Occipital lobe (tissue), 1 donor: ENCODE measurements at regions not wholly inside any gene's neighbourhood (a gene's known extent, or its start where the extent isn't known, plus 50 kb on each side); places are given as distances from the start of the nearest gene placed in this dataset.
"Not testable (repeated sequence)": the region's sequence is repeated elsewhere in the genome, so short reads cannot be mapped to it uniquely, and the experiment has no call there.

Experiments used
- DNase-seq: peaks from one replicate; lab custom pipeline; 2025; lab: John Stamatoyannopoulos, UW

GRCh38 chr10:64394744-64395143 lies 873.5 kb downstream of the REEP3 start:
- no peak for DNase-seq

- no peak for DNase-seq
These were observed 875.0 kb downstream of the REEP3 start for GRCh38 chr10:64396105-64396708.

DNA sequence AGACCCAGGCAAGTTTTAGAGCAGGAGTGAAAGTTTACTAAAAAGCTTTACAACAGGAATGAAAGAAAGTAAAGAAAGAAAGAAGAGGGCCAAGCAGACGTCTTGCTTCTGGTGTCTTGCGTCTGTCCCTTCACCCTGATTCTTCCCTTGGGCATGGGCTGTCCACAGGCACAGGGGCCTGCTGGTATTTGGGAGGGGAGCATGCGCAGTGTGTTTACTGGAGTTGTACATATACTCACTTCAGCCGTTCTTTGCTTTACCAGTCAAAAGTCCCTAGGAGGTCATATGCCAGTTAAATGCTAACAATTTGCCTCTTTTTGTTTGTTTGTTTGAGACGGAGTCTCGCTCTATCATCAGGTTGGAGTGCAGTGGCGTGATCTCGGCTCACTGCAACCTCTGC lies 875.9 kb downstream of the REEP3 start:
- no peak for DNase-seq

DNA sequence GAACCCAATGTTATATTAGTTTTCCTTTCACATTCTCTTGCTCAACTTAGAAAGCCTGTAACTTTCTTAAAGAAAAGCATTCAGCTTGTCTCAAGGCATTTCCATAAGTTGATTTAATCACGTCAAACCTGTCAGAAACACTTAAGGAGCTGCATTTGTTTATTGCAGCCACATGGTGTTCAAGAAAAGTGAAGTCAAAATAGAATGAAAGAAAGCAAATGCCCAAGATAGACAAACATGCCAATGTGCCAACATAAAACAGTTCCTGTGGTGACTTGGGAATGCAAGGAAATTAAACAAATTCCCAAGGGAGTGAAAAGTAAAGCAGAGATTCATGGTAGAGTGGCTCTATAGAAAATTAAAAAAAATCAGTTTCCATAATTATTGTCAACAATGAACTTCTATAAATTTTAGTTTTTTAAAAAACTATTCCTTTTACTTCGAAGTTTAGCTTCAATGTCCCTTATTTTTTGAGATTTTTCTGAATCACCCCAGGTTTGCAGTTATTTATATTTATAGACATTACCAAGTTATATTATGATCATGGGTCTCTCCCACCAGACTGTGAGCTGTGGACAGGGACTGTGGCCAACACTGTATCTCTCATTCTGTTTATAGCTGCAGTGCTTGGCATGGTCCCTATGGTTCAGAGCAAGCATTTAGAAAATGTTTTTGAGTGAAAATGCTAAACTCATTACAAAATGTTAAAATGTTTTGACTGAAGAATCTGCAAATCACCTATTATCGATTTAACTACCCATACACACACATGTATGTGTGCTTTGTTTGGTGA lies 887.4 kb downstream of the REEP3 start:
- no peak for DNase-seq

DNA sequence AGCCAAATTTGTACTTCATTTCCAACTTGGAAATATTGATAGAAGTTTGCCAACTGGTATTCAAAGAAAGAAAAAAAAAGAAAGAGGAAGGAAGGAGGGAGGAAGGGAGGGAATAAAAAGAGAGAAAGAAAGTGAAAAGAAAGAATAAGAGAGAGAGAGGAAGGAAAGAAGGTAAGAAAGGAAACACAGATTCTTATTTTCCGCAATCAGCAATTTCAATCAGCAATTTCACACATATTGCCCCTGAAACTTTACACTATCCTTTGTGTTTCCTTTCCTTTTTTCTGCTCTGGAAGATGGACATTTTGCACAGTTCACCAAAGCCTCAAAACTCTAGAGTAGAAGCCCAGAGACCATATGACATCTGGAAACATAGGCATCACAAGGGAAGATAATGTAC lies 888.1 kb downstream of the REEP3 start:
- DNase-seq = no peak

DNA sequence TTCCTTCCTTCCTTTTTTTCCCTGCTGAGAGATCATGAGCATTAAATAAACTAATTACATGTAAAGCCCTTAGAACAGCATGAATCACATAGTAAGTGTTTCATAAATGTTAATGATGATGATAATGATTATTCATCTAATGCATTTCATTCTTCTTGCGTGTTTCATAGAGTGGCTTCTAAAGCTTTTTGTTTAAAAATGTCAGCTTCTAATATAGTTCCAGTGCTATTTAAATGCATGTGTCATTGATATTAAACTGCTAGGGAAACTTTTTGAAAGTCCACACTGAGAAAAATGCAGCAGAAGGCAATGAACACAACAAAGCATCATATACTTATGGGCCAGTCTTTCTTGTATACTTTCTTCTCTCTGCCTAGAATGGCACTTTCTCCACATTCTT lies 894.8 kb downstream of the REEP3 start:
- DNase-seq = no peak

DNA sequence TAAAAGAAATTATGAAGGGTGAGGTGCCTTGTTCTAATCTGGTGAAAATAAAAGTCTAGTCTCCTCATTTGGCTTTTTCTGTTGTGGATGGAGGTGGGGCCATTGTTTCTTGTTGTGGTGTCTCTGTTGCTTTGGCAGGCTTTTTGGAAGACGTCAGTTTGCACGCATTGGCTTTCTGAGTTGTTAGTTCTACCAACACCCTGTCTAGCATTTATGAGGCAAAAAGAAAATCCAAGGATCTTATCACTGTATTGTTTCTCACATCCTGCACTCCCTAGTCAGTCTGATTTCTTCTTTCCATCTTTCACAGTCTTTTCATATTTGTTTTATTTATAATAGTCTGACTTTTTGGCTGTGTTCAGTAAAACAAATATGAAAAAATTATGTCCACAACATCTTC lies 898.3 kb downstream of the REEP3 start:
- no peak for DNase-seq

DNA sequence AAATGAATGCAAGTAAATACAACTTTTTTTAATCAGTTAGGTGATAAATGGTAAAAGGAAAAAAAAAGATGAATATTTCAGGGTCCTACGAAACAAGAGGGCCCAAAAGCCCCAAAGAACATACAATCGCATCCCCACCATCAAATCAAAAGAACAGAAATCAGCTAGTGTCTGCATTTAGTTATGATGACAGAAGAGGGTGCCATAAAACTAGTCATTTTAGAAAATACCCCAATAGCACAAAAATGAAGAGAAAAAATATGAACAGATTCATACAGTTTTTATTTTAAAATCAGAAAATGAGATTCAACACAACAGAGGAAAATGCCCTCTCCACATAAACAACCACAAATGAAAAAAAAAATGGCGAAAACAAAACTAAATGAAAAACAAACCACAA lies 905.5 kb downstream of the REEP3 start:
- no peak for DNase-seq

DNA sequence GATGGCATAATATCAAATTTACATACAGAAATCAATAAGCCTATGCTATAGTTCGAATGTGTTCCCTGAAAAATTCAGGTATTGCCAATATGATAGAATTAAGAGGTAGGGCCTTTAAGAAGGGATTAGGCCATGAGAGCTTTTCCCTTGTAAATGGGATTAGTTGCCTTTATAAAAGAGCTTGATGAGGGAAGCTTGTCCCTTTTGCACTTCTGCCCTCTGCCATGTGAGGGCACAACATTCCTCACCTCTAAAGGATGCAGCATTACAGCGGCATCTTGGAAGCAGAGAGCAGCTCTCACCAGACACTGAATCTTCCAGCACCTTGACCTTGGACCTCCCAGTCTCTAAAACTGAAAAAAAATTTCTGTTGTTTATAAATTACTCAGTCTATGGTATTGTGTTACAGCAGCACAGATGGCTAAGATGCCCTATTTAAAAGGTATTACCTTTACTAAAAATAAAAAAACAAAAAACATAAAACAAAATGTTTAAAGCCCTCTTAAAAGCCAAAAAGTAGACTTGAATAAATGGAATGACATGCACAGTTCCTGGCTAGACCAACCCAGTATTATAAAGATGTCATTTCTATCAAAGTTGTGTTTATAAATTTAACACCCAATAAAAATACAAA lies 909.6 kb downstream of the REEP3 start:
- no peak for DNase-seq

- DNase-seq = not testable (repeated sequence)
These were observed 920.7 kb downstream of the REEP3 start for GRCh38 chr10:64441872-64442271.

GRCh38 chr10:64444163-64444562 lies 923.0 kb downstream of the REEP3 start:
- DNase-seq = no peak

DNA sequence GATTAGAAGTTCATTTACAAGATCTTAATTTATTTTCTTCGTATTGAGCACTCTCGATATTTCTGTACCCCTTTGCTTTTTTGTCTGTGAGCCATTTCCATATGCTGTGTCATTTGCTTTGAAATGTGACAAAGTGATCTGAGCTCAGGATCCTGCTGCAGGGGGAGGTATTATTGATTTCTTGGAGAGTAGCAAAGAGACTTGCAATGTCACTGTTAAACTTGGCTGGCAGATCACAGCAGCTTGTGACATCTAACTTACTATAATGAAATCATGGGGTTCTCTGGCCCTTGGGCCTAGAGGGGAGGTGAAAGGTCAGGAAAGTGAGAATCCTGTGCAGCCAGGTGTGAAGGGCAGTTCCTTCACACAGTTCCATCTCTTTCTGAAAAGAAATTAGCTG lies 923.4 kb downstream of the REEP3 start:
- no peak for DNase-seq

GRCh38 chr10:64449603-64450002 lies 928.4 kb downstream of the REEP3 start:
- DNase-seq = no peak

GRCh38 chr10:64450312-64450711 lies 929.1 kb downstream of the REEP3 start:
- DNase-seq = no peak

- DNase-seq = no peak
These were observed 933.8 kb downstream of the REEP3 start for GRCh38 chr10:64454962-64455361.

DNA sequence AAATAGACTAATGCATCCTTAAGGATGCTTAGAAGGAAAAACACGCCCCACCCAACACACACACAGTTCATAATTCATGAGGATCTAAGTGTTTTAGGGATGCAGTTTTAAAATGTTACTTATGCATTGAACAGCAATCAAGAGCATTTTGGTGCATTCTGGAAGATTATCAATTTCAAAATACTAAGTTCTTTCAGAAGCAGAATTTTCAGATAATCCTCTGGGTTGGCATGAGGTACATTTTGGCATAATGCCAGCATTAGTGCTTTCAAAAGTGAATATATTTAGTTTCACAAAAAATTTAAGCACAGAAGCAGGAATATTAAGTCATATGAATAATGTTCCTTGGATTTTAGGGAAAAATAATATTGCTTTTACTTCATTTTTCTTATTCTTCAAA lies 937.1 kb downstream of the REEP3 start:
- no peak for DNase-seq

DNA sequence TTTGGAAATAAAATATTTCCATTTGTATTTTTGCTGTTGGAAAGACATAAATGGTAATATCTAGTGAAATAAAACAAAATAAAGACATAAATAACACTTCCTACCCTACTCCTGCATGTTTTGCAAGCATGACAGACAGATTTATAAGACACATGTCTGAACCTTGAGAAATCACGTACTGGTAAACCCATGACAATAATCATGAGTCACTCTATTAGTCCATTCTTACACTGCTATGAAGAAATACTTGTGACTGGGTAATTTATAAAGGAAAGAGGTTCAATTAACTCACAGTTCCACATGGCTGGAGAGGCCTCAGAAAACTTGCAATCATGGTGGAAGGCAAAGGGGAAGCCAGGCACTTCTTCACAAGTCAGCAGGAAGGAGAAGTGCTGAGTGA lies 942.2 kb downstream of the REEP3 start:
- no peak for DNase-seq

- DNase-seq = no peak
These were observed 944.5 kb downstream of the REEP3 start for GRCh38 chr10:64465653-64466052.

DNA sequence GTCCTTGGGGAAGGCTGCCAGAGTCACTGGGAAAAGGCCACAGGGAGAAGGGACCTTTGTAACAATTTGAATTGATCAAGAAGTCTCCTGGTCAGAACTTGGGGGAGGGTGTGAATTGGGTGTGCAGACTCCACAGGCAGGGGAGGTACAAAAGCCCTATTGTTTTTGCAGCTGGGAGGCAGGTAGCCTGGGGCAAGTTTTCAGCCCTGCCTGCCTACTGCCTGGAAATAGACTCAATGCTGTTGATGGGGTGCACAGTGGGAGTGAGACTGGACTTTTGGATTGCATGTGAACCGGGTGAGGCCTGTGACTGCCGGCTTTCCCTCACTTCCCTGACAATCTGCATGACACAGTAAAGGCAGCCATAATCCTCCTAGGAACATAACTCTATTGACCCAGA lies 947.0 kb downstream of the REEP3 start:
- DNase-seq = no peak

- no peak for DNase-seq
These were observed 955.3 kb downstream of the REEP3 start for GRCh38 chr10:64476506-64476905.

DNA sequence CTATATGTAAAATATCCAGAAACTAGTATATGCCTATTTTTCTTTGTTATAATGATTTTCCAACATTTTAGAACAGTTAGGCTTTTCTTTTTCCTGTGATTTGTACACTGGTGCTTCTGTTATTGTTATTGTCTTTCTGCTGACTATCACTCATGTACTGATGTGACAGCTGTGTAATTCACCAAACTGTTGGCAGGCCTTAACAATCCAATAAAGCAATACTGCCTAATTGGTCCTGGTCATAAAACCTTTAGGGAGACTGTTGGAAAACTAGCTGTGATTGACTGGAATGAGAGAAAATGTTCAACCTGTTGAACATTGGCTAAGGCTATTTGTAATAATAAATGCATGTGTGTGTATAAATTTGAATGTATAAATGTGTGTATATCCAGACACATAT lies 956.6 kb downstream of the REEP3 start:
- DNase-seq = no peak

GRCh38 chr10:64484811-64485330 lies 963.7 kb downstream of the REEP3 start:
- DNase-seq = no peak

- no peak for DNase-seq
These were observed 964.9 kb downstream of the REEP3 start for GRCh38 chr10:64486149-64486548.
